ENCODE measurements at regions not wholly inside any gene's neighbourhood (a gene's known extent, or its start where the extent isn't known, plus 50 kb on each side); places are given as distances from the start of the nearest gene placed in this dataset.

- no peak overlapping the region for H2AFZ ChIP-seq (ENCODE audit: low read length)
- H4K20me1 ChIP-seq (ENCODE audit: insufficient read depth, low read length): no peaks in the 10 kb centered on the region
- H3K9me3 ChIP-seq (ENCODE audit: low read length): no peaks in the 10 kb centered on the region
- H3K4me3 ChIP-seq (replicated peaks in 1 of 3; ENCODE audit: insufficient read depth in 1 of 3, low read depth in 2 of 3, low read length in 3 of 3): no peak overlapping the region
- DNase-seq (ENCODE audit: low spot score): peak; percentile 54
- no peak overlapping the region for H3K9ac ChIP-seq (ENCODE audit: insufficient read depth, low read depth, low read length)
- BruUV-seq (replicated peaks): no TSS peak
- H3K79me2 ChIP-seq (ENCODE audit: insufficient read depth, low read length): no peaks in the 10 kb centered on the region
- intact Hi-C loops (cut with micrococcal nuclease; ENCODE audit: unreplicated experiment) (loop anchor here (1.0 kb wide), 1 partner anchor 100 kb away; no protein-coding TSS in a partner anchor), in situ Hi-C loops (cut with HindIII; ENCODE audit: extremely low pct_ligation_motif_present, low pct_unique_long_range_greater_than_20kb) (no loop called here)
- H3K4me1 ChIP-seq (ENCODE audit: insufficient read depth, low read length): peaks cover 16% of the 10 kb centered on the region
- ATAC-seq: peak; percentile 95
- ChIA-PET CTCF (ENCODE audit: low intra/inter-chr PET ratio, low total read pairs) (no interaction called here), POLR2A (no interaction called here)
- no peaks in the 10 kb centered on the region for H3K27me3 ChIP-seq (ENCODE audit: control insufficient read depth in 1 of 2, insufficient read depth in 2 of 2, low read length in 2 of 2)
- WGBS (ENCODE audit: low lambda C conversion rate): 0% methylated on average over 2 of the region's 2 CpGs
- no peak overlapping the region for H3K27ac ChIP-seq (ENCODE audit: extremely low read length, insufficient read depth, low read length)
- no peak overlapping the region for H3K4me2 ChIP-seq (ENCODE audit: low read depth, low read length)
- no peak for FAIRE-seq
- no peaks in the 10 kb centered on the region for H3K36me3 ChIP-seq (replicated peaks in 1 of 2; ENCODE audit: control insufficient read depth in 1 of 2, insufficient read depth in 2 of 2, low read length in 2 of 2)
- TF ChIP-seq THRA (CRISPR knock-in tag; IDR thresholded peaks at IDR 0.05; ENCODE audit: borderline replicate concordance) (0 out of 2 replicates have a peak, but pooled peaks have one; percentile 38), FOXA3 (CRISPR knock-in tag; IDR thresholded peaks at IDR 0.05) (peak; percentile 65), PITX1 (CRISPR knock-in tag; IDR thresholded peaks at IDR 0.05) (peak; percentile 66; the same call in 1 of the 2 replicates), MEF2D (CRISPR knock-in tag; IDR thresholded peaks at IDR 0.05) (0 out of 2 replicates have a peak, but pooled peaks have one; percentile 20), SOX5 (CRISPR knock-in tag; IDR thresholded peaks at IDR 0.05; ENCODE audit: borderline replicate concordance) (peak; percentile 94), ZBTB34 (CRISPR knock-in tag; IDR thresholded peaks at IDR 0.05) (0 out of 2 replicates have a peak, but pooled peaks have one; percentile 29), RERE (CRISPR knock-in tag; IDR thresholded peaks at IDR 0.05; ENCODE audit: low read depth) (0 out of 2 replicates have a peak, but pooled peaks have one; percentile 24), KAT8 (CRISPR knock-in tag; IDR thresholded peaks at IDR 0.05) (0 out of 2 replicates have a peak, but pooled peaks have one; percentile 48), ZNF816 (CRISPR knock-in tag; IDR thresholded peaks at IDR 0.05; ENCODE audit: borderline replicate concordance) (0 out of 2 replicates have a peak, but pooled peaks have one; percentile 28), ZNF503 (CRISPR knock-in tag; IDR thresholded peaks at IDR 0.05) (peak; percentile 46; the same call in 1 of the 2 replicates), ZMAT3 (CRISPR knock-in tag; conservative IDR thresholded peaks at IDR 0.05) (no peak), MED1 (CRISPR knock-in tag; IDR thresholded peaks at IDR 0.05) (0 out of 2 replicates have a peak, but pooled peaks have one; percentile 22), HNF4A (CRISPR knock-in tag; IDR thresholded peaks at IDR 0.05) (0 out of 2 replicates have a peak, but pooled peaks have one; percentile 12), RXRB (CRISPR knock-in tag; IDR thresholded peaks at IDR 0.05; ENCODE audit: borderline replicate concordance) (peak; percentile 16; the same call in 1 of the 2 replicates), FOXO1 (CRISPR knock-in tag; IDR thresholded peaks at IDR 0.05) (peak; percentile 66), TCF7 (IDR thresholded peaks at IDR 0.05; ENCODE audit: low read depth) (0 out of 2 replicates have a peak, but pooled peaks have one; percentile 25)
These were observed 125.1 kb upstream of the BTBD3 start for GRCh38 chr20:11792568-11792953.
